ENCODE measurements at regions not wholly inside any gene's neighbourhood (a gene's known extent, or its start where the extent isn't known, plus 50 kb on each side); places are given as distances from the start of the nearest gene placed in this dataset.

- DNase-seq: no peak
Measured at GRCh38 chr11:115774756-115775155, 270.5 kb upstream of the CADM1 start.

GRCh38 chr11:115769891-115770290 is 265.7 kb upstream of the CADM1 start:
- no peak for DNase-seq

GRCh38 chr11:115767883-115768282 is 263.7 kb upstream of the CADM1 start:
- DNase-seq: no peak

- no peak for DNase-seq
Measured at GRCh38 chr11:115767047-115767802, 263.0 kb upstream of the CADM1 start.

GRCh38 chr11:115766561-115766960 is 262.3 kb upstream of the CADM1 start:
- DNase-seq: no peak

- no peak for DNase-seq
Measured at GRCh38 chr11:115765803-115766239, 261.6 kb upstream of the CADM1 start.

GRCh38 chr11:115764176-115764575 is 260.0 kb upstream of the CADM1 start:
- no peak for DNase-seq

- DNase-seq: no peak
Measured at GRCh38 chr11:115761817-115762216, 257.6 kb upstream of the CADM1 start.

- no peak for DNase-seq
Measured at GRCh38 chr11:115761348-115761747, 257.1 kb upstream of the CADM1 start.

- no peak for DNase-seq
Measured at GRCh38 chr11:115760461-115761320, 256.5 kb upstream of the CADM1 start.

- DNase-seq: no peak
Measured at GRCh38 chr11:115759622-115760460, 255.6 kb upstream of the CADM1 start.

- no peak for DNase-seq
Measured at GRCh38 chr11:115758011-115758410, 253.8 kb upstream of the CADM1 start.

- no peak for DNase-seq
Measured at GRCh38 chr11:115751243-115752015, 247.2 kb upstream of the CADM1 start.

GRCh38 chr11:115745610-115746512 is 241.6 kb upstream of the CADM1 start:
- DNase-seq: no peak

- no peak for DNase-seq
Measured at GRCh38 chr11:115745066-115745465, 240.9 kb upstream of the CADM1 start.

GRCh38 chr11:115743719-115744118 is 239.5 kb upstream of the CADM1 start:
- DNase-seq: no peak

GRCh38 chr11:115741376-115742107 is 237.3 kb upstream of the CADM1 start:
- DNase-seq: no peak

GRCh38 chr11:115740324-115740723 is 236.1 kb upstream of the CADM1 start:
- no peak for DNase-seq

- no peak for DNase-seq
Measured at GRCh38 chr11:115739878-115740277, 235.7 kb upstream of the CADM1 start.

- DNase-seq: no peak
Measured at GRCh38 chr11:115739146-115739545, 234.9 kb upstream of the CADM1 start.

GRCh38 chr11:115737875-115738274 is 233.7 kb upstream of the CADM1 start:
- DNase-seq: no peak
